Activated CD4-positive, alpha-beta T cell treated with anti-CD3 and anti-CD28 coated beads, Interleukin-2, amount 50 U/mL, for 48 hours (primary cell): ENCODE measurements at regions not wholly inside any gene's neighbourhood (a gene's known extent, or its start where the extent isn't known, plus 50 kb on each side); places are given as distances from the start of the nearest gene placed in this dataset.
"Not testable (repeated sequence)": the region's sequence is repeated elsewhere in the genome, so short reads cannot be mapped to it uniquely, and the experiment has no call there.

Experiments
- DNase-seq, 2 experiments: peaks; one replicate each; pipeline ENCODE4 v3.0.0-alpha.2; 2020

- DNase-seq = no peak
Measured at GRCh38 chr2:33709951-33710350, 110.9 kb upstream of the FAM98A start.

- no peak for DNase-seq
Measured at GRCh38 chr2:33707312-33707711, 108.2 kb upstream of the FAM98A start.

- no peak for DNase-seq
Measured at GRCh38 chr2:33706410-33706809, 107.3 kb upstream of the FAM98A start.

GRCh38 chr2:33704406-33704855, 105.3 kb upstream of the FAM98A start:
- DNase-seq = no peak

GRCh38 chr2:33696234-33696633, 97.1 kb upstream of the FAM98A start:
- no peak for DNase-seq

GRCh38 chr2:33694904-33695303, 95.8 kb upstream of the FAM98A start:
- no peak for DNase-seq

GRCh38 chr2:33690686-33691085, 91.6 kb upstream of the FAM98A start:
- not testable (repeated sequence) for DNase-seq

- DNase-seq = no peak
Measured at GRCh38 chr2:33681364-33681757, 82.3 kb upstream of the FAM98A start.

- no peak for DNase-seq
Measured at GRCh38 chr2:33680644-33681363, 81.7 kb upstream of the FAM98A start.

- DNase-seq = no peak
Measured at GRCh38 chr2:33678436-33678835, 79.3 kb upstream of the FAM98A start.

GRCh38 chr2:33673937-33674336, 74.8 kb upstream of the FAM98A start:
- DNase-seq = no peak

GRCh38 chr2:33672896-33673295, 73.8 kb upstream of the FAM98A start:
- no peak for DNase-seq

- no peak for DNase-seq
Measured at GRCh38 chr2:33672389-33672788, 73.3 kb upstream of the FAM98A start.

GRCh38 chr2:33671198-33671597, 72.1 kb upstream of the FAM98A start:
- DNase-seq = no peak

- no peak for DNase-seq
Measured at GRCh38 chr2:33670392-33670937, 71.4 kb upstream of the FAM98A start.

- no peak for DNase-seq
Measured at GRCh38 chr2:33666879-33667278, 67.8 kb upstream of the FAM98A start.

- DNase-seq = no peak
Measured at GRCh38 chr2:33665039-33665438, 65.9 kb upstream of the FAM98A start.

GRCh38 chr2:33660416-33661123, 61.5 kb upstream of the FAM98A start:
- DNase-seq = no peak

- DNase-seq = no peak
Measured at GRCh38 chr2:33655626-33656320, 56.7 kb upstream of the FAM98A start.

GRCh38 chr2:33652830-33653229, 53.7 kb upstream of the FAM98A start:
- DNase-seq = no peak

GRCh38 chr2:33650171-33650570, 51.1 kb upstream of the FAM98A start:
- no peak for DNase-seq
